AG09319 (cell line): ENCODE measurements at regions not wholly inside any gene's neighbourhood (a gene's known extent, or its start where the extent isn't known, plus 50 kb on each side); places are given as distances from the start of the nearest gene placed in this dataset.

Experiments
- DNase-seq: peaks from one replicate; pipeline ENCODE4 v3.0.0-alpha.2; 2010; ENCODE audit warnings: low read depth; ENCODE audit errors: extremely low read depth
- TF ChIP-seq, protein P1 (sequence below): IDR thresholded peaks from 2 replicates; pipeline ENCODE4 v1.5.1; 2011; ENCODE audit warnings: low read depth, mild to moderate bottlenecking, inconsistent platforms, low read length, moderate library complexity

DNA sequence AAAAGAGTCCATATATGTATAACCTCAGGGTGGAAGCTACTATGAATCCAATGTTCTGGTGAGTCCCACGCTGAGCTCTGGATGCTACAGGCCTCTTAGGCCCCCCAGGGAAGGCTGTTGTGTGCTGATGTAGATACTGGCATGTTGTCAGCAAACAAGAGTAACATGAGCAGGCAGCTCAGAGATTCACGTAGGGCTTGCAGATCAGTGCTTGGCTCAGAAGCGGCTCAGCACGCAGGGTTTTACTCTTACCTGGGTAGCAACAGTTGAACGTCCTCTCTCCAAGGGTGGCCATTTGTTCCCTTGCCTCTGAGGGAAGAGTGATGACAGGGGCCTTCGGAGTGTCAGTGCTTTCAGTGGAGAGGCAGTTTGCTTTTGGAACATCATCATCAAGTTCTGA, 93.4 kb downstream of the ZFP64 start:
- TF ChIP-seq, protein P1, sequence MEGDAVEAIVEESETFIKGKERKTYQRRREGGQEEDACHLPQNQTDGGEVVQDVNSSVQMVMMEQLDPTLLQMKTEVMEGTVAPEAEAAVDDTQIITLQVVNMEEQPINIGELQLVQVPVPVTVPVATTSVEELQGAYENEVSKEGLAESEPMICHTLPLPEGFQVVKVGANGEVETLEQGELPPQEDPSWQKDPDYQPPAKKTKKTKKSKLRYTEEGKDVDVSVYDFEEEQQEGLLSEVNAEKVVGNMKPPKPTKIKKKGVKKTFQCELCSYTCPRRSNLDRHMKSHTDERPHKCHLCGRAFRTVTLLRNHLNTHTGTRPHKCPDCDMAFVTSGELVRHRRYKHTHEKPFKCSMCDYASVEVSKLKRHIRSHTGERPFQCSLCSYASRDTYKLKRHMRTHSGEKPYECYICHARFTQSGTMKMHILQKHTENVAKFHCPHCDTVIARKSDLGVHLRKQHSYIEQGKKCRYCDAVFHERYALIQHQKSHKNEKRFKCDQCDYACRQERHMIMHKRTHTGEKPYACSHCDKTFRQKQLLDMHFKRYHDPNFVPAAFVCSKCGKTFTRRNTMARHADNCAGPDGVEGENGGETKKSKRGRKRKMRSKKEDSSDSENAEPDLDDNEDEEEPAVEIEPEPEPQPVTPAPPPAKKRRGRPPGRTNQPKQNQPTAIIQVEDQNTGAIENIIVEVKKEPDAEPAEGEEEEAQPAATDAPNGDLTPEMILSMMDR = no peak

DNA sequence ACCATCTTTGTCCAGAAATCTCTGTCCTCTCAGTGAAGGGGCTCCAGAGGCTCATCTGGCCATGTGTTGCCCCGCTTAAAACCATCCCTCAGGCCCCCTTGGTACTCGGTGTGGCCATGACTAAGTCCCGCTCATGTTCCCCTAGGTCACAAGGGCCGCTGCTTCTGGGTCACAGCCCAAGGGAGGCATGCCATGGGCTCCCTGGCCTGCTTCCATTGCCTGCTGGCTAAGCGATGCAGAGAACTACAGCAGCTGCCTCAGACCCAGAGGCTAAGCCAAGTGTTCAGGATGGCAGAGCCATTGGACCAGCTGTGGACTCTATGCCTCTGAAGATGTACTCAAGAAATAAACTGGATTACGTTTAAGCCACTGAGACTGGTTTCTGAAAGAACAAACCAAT, 95.5 kb downstream of the ZFP64 start:
- TF ChIP-seq, protein P1 = no peak
- DNase-seq = no peak

More for the DNA sequence above, 93.4 kb downstream of the ZFP64 start:
- no peak for DNase-seq

DNA sequence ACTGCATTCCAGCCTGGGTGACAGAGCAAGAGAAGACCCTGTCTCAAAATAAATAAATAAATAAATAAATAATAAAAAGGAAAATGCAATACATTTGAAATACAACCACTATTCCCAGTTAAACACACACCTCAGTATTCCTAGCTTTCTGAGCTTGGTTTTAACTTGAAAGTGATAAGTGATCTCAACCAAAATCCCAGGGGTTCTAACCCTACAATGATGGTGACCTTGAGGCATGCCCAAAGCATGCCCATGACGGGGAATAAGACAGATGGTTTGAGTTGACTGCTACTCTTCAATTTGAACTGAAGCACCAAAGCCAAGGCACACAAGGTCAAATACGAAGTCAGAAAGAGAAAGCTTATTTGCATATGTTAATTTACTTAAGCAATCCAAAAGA, 96.9 kb downstream of the ZFP64 start:
- TF ChIP-seq, protein P1 = no peak

DNA sequence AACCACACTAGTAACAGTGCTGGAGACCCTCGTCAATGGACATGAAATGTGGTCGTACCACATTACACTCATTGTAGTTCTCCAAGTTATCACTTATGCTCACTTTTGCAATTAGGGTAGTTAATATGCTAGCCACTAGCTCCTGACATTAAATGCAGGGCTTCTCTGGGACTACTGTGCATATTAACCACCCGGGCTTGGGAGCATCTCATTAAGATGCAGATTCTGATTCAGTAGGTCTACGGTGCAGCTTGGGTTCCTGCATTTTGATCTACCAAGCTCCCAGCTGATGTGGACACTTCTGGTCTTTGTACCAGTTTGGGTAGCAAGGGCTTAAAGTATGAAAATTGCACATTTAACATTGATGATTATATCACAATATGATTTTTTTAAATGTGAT, 98.0 kb downstream of the ZFP64 start:
- TF ChIP-seq, protein P1 = no peak
- no peak for DNase-seq

More for the DNA sequence above, 96.9 kb downstream of the ZFP64 start:
- DNase-seq = no peak

DNA sequence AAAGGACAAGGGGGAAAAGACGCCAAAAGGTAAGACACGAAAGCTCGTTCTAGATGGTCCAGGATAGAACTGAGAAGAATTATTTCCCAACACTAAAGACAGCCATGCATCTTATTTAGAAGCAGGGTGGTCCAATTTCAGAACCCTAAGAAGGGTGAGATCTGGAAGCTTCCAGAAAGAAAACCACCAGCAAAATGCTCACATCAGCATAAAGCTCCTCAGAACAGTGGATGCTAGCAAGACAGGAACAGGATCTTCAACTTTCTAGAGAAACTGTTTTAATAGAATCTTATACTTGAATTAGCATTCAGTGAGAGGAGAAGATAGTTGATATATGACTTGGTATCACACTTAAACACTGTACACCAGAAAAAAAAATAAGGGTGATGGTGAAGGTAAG, 101.5 kb downstream of the ZFP64 start:
- TF ChIP-seq, protein P1 = no peak
- DNase-seq = no peak

DNA sequence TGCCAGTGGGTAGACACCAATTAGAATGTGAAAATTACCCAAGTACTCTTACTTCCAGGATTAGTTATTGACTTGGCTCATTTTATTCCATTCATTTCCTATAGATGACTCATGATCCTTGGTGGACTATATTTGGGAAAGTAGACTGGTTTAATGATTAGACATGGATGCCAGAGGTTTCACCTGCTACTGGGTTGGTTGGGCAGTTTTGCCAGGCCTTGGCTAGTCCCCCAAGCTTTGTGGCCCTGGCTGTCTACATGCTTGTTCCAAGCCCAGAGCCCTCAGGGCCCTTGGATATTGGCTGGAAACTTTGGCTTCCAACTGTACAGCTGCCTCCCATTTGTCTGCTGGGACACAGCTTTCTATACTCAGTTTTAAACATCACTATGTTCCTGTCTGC, 104.1 kb downstream of the ZFP64 start:
- DNase-seq = no peak
- TF ChIP-seq, protein P1 = no peak

DNA sequence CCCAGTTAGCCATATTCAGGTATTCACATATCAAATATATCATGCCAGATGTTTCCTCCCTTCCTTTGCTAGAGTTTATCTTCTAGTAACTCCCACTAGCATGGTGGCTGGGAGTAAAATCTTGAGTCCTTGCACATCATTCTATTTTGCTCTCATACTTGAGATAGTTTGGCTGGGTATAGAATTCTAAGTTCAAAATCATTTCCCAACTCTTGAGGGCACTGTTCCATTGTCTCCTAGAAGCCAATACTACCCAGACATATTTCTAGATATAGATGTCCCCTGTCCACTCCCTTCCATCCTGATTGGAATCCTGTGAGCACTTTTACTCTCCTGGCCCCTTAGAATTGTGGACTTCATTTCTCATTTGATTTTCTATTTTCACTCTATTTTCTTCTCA, 104.7 kb downstream of the ZFP64 start:
- no peak for DNase-seq
- TF ChIP-seq, protein P1 = no peak
